GM12892 (cell line): ENCODE measurements at regions not wholly inside any gene's neighbourhood (a gene's known extent, or its start where the extent isn't known, plus 50 kb on each side); places are given as distances from the start of the nearest gene placed in this dataset.

Experiments used
- POLR2A ChIP-seq: IDR thresholded peaks from 2 replicates; pipeline ENCODE4 v1.6.1; 2011; ENCODE audit warnings: low read depth, low read length, control low read depth
- TAF1 ChIP-seq: IDR thresholded peaks from 2 replicates; pipeline ENCODE4 v1.6.1; 2011; ENCODE audit warnings: low read depth, mild to moderate bottlenecking, control low read depth, low read length, borderline replicate concordance

DNA sequence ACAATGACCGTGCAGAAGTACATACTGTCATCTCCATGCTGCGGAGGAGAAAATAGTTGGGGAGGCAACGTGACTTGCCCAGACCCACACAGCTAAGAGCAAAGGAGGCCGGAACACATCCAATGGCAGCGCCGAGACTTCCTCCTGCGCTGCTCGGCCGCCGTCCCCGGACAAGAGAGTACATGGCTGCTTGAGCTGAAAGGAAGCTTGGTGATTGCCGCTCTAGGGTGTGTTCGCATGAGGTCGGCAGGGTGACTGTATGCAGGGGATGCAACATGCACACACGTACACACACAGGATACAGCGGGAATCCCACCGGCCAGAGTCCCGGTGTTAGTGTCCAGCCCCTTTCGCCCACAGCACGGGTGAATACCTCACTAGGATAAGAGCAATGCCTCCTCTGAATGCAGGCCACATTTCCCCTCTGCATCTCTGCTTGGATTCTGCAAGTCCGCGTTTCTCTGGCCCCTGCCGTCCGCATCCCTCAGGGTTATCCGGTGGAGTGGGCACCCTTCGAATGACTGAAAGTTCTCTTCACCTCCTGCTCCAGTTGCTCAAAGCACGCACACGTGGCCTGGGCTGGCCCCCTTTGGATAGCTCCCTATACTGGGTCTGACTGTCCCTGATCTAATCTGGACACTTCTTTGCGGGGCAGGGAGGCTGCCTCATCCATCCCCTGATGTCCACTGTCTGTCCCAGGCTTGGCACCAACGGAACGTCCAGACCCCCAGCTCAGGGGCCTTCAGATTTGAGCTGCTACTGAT lies 78.8 kb downstream of the GSC start:
- no peak for TF ChIP-seq POLR2A
- no peak for TF ChIP-seq TAF1
